Mesenchymal stem cell (in vitro differentiated cells and primary cell): ENCODE measurements at regions not wholly inside any gene's neighbourhood (a gene's known extent, or its start where the extent isn't known, plus 50 kb on each side); places are given as distances from the start of the nearest gene placed in this dataset.
A peak's percentile ranks its signal among the peaks of the same experiment; 100 is the strongest.

Experiments
- DNase-seq: peaks from one replicate; pipeline ENCODE4 v3.0.0-alpha.2; 2013
- H2AFZ ChIP-seq: one replicate; pipeline ENCODE4 v1.6.1; 2013; ENCODE audit warnings: low read depth, mild to moderate bottlenecking, control low read depth, inconsistent platforms, low read length, moderate library complexity
- H2AK5ac ChIP-seq: 2 replicates; pipeline ENCODE4 v1.6.1; 2013; ENCODE audit warnings: low read length, moderate library complexity, mild to moderate bottlenecking, inconsistent platforms; ENCODE audit not compliant: severe bottlenecking
- H2BK120ac ChIP-seq: one replicate; pipeline ENCODE4 v1.6.1; 2013; ENCODE audit warnings: low read depth, mild to moderate bottlenecking, inconsistent platforms, low read length, moderate library complexity
- H2BK12ac ChIP-seq, 2 experiments: one replicate each; pipeline ENCODE4 v1.6.1; 2013; ENCODE audit warnings: inconsistent platforms in 2 of 2, low read length in 2 of 2, mild to moderate bottlenecking in 2 of 2, moderate library complexity in 2 of 2, control low read depth in 1 of 2
- H2BK15ac ChIP-seq: one replicate; pipeline ENCODE4 v1.6.1; 2013; ENCODE audit warnings: mild to moderate bottlenecking, low read depth, inconsistent platforms; ENCODE audit not compliant: poor library complexity, severe bottlenecking
- H2BK5ac ChIP-seq: 2 replicates; pipeline ENCODE4 v1.6.1; 2013; ENCODE audit warnings: low read depth, mild to moderate bottlenecking, low read length, control low read depth, inconsistent platforms; ENCODE audit not compliant: poor library complexity, severe bottlenecking
- H3K14ac ChIP-seq, 2 experiments: one replicate each; pipeline ENCODE4 v1.6.1; 2013; ENCODE audit warnings: inconsistent platforms in 2 of 2, low read length in 2 of 2, control low read depth in 1 of 2, mild to moderate bottlenecking in 1 of 2, moderate library complexity in 1 of 2
- H3K18ac ChIP-seq, 2 experiments: one replicate each; pipeline ENCODE4 v1.6.1; 2013; ENCODE audit warnings: inconsistent platforms in 2 of 2, low read length in 2 of 2, control low read depth in 1 of 2, low read depth in 1 of 2, mild to moderate bottlenecking in 1 of 2
- H3K23ac ChIP-seq, 2 experiments: one replicate each; pipeline ENCODE4 v1.6.1; 2013; ENCODE audit warnings: inconsistent platforms in 2 of 2, low read length in 2 of 2, mild to moderate bottlenecking in 2 of 2, moderate library complexity in 2 of 2, control low read depth in 1 of 2
- H3K27ac ChIP-seq: 2 replicates; pipeline ENCODE4 v1.5.1; 2013; ENCODE audit warnings: mild to moderate bottlenecking, moderate library complexity, low read length, control low read depth, inconsistent platforms; ENCODE audit not compliant: poor library complexity, severe bottlenecking
- H3K27me3 ChIP-seq, 2 experiments: 2 replicates each; pipeline versions ENCODE4 v1.6.1 to v1.7.0; 2013; ENCODE audit warnings: low read length in 2 of 2, mild to moderate bottlenecking in 2 of 2, moderate library complexity in 2 of 2, control low read depth in 1 of 2, inconsistent platforms in 1 of 2; ENCODE audit not compliant: control insufficient read depth in 1 of 2, insufficient read depth in 1 of 2
- H3K36me3 ChIP-seq, 2 experiments: 2 replicates each; pipeline versions ENCODE4 v1.6.1 to v1.7.0; 2013; ENCODE audit warnings: low read length in 2 of 2, control low read depth in 1 of 2, inconsistent platforms in 1 of 2, low read depth in 1 of 2, mild to moderate bottlenecking in 1 of 2; ENCODE audit not compliant: insufficient read depth in 2 of 2, control insufficient read depth in 1 of 2
- H3K4ac ChIP-seq, 2 experiments: one replicate each; pipeline ENCODE4 v1.6.1; 2013; ENCODE audit warnings: inconsistent platforms in 2 of 2, low read length in 2 of 2, mild to moderate bottlenecking in 2 of 2, moderate library complexity in 2 of 2, control low read depth in 1 of 2, low read depth in 1 of 2
- H3K4me1 ChIP-seq: 2 replicates; pipeline ENCODE4 v1.6.1; 2013; ENCODE audit warnings: low read depth, low read length, control low read depth; ENCODE audit not compliant: control insufficient read depth, insufficient read depth
- H3K4me2 ChIP-seq: 2 replicates; pipeline ENCODE4 v1.6.1; 2013; ENCODE audit warnings: low read length, mild to moderate bottlenecking, inconsistent platforms; ENCODE audit not compliant: poor library complexity, severe bottlenecking
- H3K4me3 ChIP-seq, 2 experiments: 2 replicates each; pipeline versions ENCODE4 v1.5.1 to v1.7.0; 2013; ENCODE audit warnings: low read length in 2 of 2, mild to moderate bottlenecking in 2 of 2, control low read depth in 1 of 2, low read depth in 1 of 2; ENCODE audit not compliant: insufficient read depth in 1 of 2
- H3K79me1 ChIP-seq: replicated peaks from 2 replicates; pipeline ENCODE4 v1.6.1; 2013; ENCODE audit warnings: mild to moderate bottlenecking, control low read depth, low read length, inconsistent platforms; ENCODE audit not compliant: poor library complexity, severe bottlenecking
- H3K9ac ChIP-seq: 2 replicates; pipeline ENCODE4 v1.7.0; 2013; ENCODE audit warnings: mild to moderate bottlenecking, low read length, moderate library complexity
- H3K9me3 ChIP-seq: 2 replicates; pipeline ENCODE4 v1.7.0; 2013; ENCODE audit warnings: mild to moderate bottlenecking, low read length; ENCODE audit not compliant: control insufficient read depth
- H4K8ac ChIP-seq: one replicate; pipeline ENCODE4 v1.6.1; 2013; ENCODE audit warnings: inconsistent platforms, mild to moderate bottlenecking, low read length, moderate library complexity
- H4K91ac ChIP-seq: one replicate; pipeline ENCODE4 v1.6.1; 2013; ENCODE audit warnings: mild to moderate bottlenecking, low read length, inconsistent platforms
- WGBS: methylation state at CpG from one replicate; pipeline ENCODE4 v1.1.7; 2013; ENCODE audit warnings: mixed read lengths; 5-methylcytosine and 5-hydroxymethylcytosine counted together

DNA sequence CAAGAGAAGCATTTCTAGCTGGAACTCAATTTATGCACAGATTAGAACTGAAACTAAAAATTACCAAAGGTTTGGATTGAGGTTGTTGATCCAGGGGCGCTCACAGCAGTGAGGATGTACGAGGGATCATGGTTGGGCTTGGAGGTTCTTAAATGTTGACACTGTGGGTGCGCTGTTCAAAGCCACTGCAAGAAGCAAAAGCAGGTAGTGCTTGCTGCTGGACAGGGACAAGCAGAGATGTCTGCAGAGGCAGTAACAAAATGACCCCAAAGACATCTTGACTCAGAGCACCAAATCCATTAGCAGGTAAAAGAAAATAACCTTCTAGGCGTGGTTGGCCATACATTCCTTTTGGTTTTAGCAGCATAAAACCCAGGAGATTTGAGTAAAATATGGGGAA lies 468.4 kb downstream of the ZSWIM6 start:
- WGBS, result 73% methylated on average over 2 of the region's 4 CpGs
- Histone ChIP-seq H2AFZ (no peak overlapping the region), H3K4me2 (no peak overlapping the region)

DNA sequence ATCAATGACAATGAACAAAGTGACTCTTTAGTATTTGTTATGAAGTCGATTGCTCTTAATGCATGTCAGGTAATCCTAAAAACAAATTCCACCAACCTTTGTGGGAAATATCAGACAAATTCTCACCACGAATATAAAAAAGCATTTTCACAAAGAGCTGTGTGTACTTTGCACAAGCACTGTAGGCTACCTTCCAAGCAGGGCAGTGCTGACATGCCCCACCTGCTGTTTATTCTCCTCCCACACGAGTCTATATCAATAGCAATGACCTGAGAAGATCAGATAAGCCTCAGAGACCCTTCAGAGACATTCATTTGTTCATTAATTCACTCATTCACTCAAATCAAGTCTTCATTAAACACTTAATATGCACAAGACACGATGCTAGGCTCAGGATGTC lies 469.1 kb downstream of the ZSWIM6 start:
- no peak overlapping the region for H2BK5ac ChIP-seq
- no peaks in the 10 kb centered on the region for H3K27me3 ChIP-seq
- no peak overlapping the region for H3K23ac ChIP-seq
- H3K4ac ChIP-seq, result no peak overlapping the region
- no peaks in the 10 kb centered on the region for H3K79me1 ChIP-seq
- 54% methylated on average over 4 of the region's 4 CpGs for WGBS
- no peak overlapping the region for H3K4me2 ChIP-seq
- H3K18ac ChIP-seq, result no peak overlapping the region
- no peak overlapping the region for H2BK15ac ChIP-seq
- H2BK120ac ChIP-seq, result no peak overlapping the region
- H3K9ac ChIP-seq, result no peak overlapping the region
- no peak for DNase-seq
- H2AK5ac ChIP-seq, result no peak overlapping the region
- H3K14ac ChIP-seq, result no peak overlapping the region
- H2AFZ ChIP-seq, result no peak overlapping the region
- H3K27ac ChIP-seq, result no peak overlapping the region
- no peak overlapping the region for H4K91ac ChIP-seq
- no peaks in the 10 kb centered on the region for H3K36me3 ChIP-seq
- no peak overlapping the region for H4K8ac ChIP-seq
- no peak overlapping the region for H3K4me3 ChIP-seq
- H3K9me3 ChIP-seq, result no peaks in the 10 kb centered on the region
- peaks cover 8% of the 10 kb centered on the region for H3K4me1 ChIP-seq
- no peak overlapping the region for H2BK12ac ChIP-seq

More for the DNA sequence above, 468.4 kb downstream of the ZSWIM6 start:
- H4K91ac ChIP-seq, result no peak overlapping the region
- no peak overlapping the region for H3K9ac ChIP-seq
- no peak for DNase-seq
- H3K36me3 ChIP-seq, result no peaks in the 10 kb centered on the region
- H3K27me3 ChIP-seq, result no peaks in the 10 kb centered on the region
- no peak overlapping the region for H2BK5ac ChIP-seq
- H3K4ac ChIP-seq, result no peak overlapping the region
- no peak overlapping the region for H2BK15ac ChIP-seq
- no peak overlapping the region for H3K4me3 ChIP-seq
- H3K18ac ChIP-seq, result no peak overlapping the region
- H2BK120ac ChIP-seq, result no peak overlapping the region
- no peaks in the 10 kb centered on the region for H3K79me1 ChIP-seq
- H3K14ac ChIP-seq, result no peak overlapping the region
- H2AK5ac ChIP-seq, result no peak overlapping the region
- H3K4me1 ChIP-seq, result peaks cover 6% of the 10 kb centered on the region
- H3K9me3 ChIP-seq, result no peaks in the 10 kb centered on the region
- H4K8ac ChIP-seq, result no peak overlapping the region
- no peak overlapping the region for H2BK12ac ChIP-seq
- no peak overlapping the region for H3K23ac ChIP-seq
- H3K27ac ChIP-seq, result no peak overlapping the region

DNA sequence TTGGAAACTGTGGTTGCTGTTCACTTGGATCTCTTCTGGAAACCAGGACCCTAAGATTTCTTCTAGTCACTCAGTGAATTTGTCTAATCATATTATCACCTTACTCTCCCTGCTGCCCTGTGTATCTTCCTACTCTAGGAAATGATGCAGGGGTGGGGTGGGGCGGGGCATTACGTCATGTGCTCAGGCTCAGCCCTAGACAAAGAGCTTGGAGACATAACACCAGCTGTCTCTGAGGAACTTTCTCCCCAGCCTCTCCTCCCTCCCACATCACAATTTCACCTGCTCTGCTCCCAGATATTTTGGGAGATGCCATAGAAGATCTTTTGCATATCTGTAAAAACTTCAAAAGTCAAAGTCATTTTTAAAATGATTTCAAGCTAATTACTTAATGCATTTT lies 470.4 kb downstream of the ZSWIM6 start:
- Histone ChIP-seq H3K4me1 (peaks cover 8% of the 10 kb centered on the region), H2BK12ac (no peak overlapping the region), H3K4me3 (no peak overlapping the region), H2AFZ (no peak overlapping the region), H3K18ac (no peak overlapping the region), H2BK15ac (no peak overlapping the region), H3K14ac (no peak overlapping the region), H2BK120ac (no peak overlapping the region), H4K91ac (no peak overlapping the region), H3K9me3 (no peaks in the 10 kb centered on the region), H2BK5ac (no peak overlapping the region), H3K79me1 (no peaks in the 10 kb centered on the region), H2AK5ac (no peak overlapping the region), H3K27me3 (no peaks in the 10 kb centered on the region), H3K36me3 (no peaks in the 10 kb centered on the region), H3K4ac (no peak overlapping the region), H4K8ac (no peak overlapping the region), H3K9ac (no peak overlapping the region), H3K23ac (no peak overlapping the region), H3K4me2 (no peak overlapping the region), H3K27ac (no peak overlapping the region)
- DNase-seq, result no peak
- 68% methylated on average over 2 of the region's 2 CpGs for WGBS

DNA sequence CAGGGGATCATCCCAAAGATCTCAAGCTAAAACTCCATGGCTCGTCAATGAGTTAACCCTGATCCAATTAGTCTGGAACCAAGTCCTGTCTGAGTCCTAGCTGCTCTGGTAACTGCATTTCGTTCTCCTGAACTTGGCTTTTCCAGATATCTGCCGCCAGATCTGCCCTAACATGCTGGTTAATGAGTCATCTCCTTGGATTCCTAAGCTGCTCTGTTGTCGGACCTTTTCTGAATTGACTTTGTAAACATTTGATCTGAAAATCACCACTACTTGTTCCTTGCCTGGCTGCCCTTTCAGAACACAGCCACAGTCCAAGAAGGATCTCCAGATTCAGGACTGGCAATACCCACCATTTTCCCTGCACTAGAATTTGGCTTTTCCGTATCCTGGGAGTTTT lies 473.0 kb downstream of the ZSWIM6 start:
- peak overlapping the region in 1 of 2 experiments; percentile 31 for H3K14ac ChIP-seq
- peak overlapping the region; percentile 45 for H3K27ac ChIP-seq
- H3K36me3 ChIP-seq, result no peaks in the 10 kb centered on the region
- H2AFZ ChIP-seq, result no peak overlapping the region
- H2BK15ac ChIP-seq, result no peak overlapping the region
- H4K8ac ChIP-seq, result peak overlapping the region; percentile 62
- no peak overlapping the region for H2BK5ac ChIP-seq
- 26% methylated on average over 5 of the region's 5 CpGs for WGBS
- peak overlapping the region; percentile 17 for H3K4me2 ChIP-seq
- H3K27me3 ChIP-seq, result peaks cover 0 to 8% of the 10 kb centered on the region in 2 experiments
- no peak overlapping the region for H3K4ac ChIP-seq
- H2BK12ac ChIP-seq, result peak overlapping the region in 1 of 2 experiments; percentile 31
- no peak overlapping the region for H3K23ac ChIP-seq
- DNase-seq, result peak; percentile 84
- peak overlapping the region in 1 of 2 experiments; percentile 9 for H3K4me3 ChIP-seq
- H3K9me3 ChIP-seq, result no peaks in the 10 kb centered on the region
- H2AK5ac ChIP-seq, result peak overlapping the region; percentile 27
- peak overlapping the region; percentile 29 to 59 for H3K18ac ChIP-seq
- no peaks in the 10 kb centered on the region for H3K79me1 ChIP-seq
- no peak overlapping the region for H4K91ac ChIP-seq
- no peak overlapping the region for H2BK120ac ChIP-seq
- peak overlapping the region; percentile 45 for H3K9ac ChIP-seq
- H3K4me1 ChIP-seq, result peaks cover 8% of the 10 kb centered on the region
